ENCODE measurements at regions not wholly inside any gene's neighbourhood (a gene's known extent, or its start where the extent isn't known, plus 50 kb on each side); places are given as distances from the start of the nearest gene placed in this dataset.

DNA sequence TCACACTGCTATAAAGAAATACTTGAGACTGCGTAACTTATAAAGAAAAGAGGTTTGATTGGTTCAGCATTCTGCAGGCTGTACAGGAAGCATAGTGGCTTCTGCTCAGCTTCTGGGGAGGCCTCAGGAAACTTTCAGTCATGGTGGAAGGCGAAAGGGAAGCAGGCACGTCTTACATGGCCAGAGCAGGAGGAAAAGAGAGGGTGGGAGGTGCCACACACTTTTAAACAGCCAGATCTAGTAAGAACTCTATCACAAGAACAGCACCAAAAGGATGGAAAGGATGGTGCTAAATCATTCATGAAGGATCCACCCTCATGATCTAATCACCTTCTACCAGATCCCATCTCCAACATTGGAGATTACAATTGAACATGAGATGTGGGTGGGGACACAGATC, 145.5 kb upstream of the OSR1 start:
- TF ChIP-seq POLR2AphosphoS5 (IDR thresholded peaks at IDR 0.05; ENCODE audit: low read depth, low read length) (no peak), TAF1 (IDR thresholded peaks at IDR 0.05; ENCODE audit: borderline replicate concordance, insufficient read depth, low read length) (no peak), SIN3A (IDR thresholded peaks at IDR 0.05; ENCODE audit: borderline replicate concordance, insufficient read depth, low read length) (no peak), FOXP2 (optimal IDR thresholded peaks at IDR 0.05; ENCODE audit: borderline replicate concordance, extremely low read depth, extremely low read length, insufficient read depth) (no peak)
- TF ChIP-seq, protein P1, sequence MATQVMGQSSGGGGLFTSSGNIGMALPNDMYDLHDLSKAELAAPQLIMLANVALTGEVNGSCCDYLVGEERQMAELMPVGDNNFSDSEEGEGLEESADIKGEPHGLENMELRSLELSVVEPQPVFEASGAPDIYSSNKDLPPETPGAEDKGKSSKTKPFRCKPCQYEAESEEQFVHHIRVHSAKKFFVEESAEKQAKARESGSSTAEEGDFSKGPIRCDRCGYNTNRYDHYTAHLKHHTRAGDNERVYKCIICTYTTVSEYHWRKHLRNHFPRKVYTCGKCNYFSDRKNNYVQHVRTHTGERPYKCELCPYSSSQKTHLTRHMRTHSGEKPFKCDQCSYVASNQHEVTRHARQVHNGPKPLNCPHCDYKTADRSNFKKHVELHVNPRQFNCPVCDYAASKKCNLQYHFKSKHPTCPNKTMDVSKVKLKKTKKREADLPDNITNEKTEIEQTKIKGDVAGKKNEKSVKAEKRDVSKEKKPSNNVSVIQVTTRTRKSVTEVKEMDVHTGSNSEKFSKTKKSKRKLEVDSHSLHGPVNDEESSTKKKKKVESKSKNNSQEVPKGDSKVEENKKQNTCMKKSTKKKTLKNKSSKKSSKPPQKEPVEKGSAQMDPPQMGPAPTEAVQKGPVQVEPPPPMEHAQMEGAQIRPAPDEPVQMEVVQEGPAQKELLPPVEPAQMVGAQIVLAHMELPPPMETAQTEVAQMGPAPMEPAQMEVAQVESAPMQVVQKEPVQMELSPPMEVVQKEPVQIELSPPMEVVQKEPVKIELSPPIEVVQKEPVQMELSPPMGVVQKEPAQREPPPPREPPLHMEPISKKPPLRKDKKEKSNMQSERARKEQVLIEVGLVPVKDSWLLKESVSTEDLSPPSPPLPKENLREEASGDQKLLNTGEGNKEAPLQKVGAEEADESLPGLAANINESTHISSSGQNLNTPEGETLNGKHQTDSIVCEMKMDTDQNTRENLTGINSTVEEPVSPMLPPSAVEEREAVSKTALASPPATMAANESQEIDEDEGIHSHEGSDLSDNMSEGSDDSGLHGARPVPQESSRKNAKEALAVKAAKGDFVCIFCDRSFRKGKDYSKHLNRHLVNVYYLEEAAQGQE (IDR thresholded peaks at IDR 0.05; ENCODE audit: insufficient read depth in 1 of 2, low read depth in 2 of 2, low read length in 2 of 2) = no peak

DNA sequence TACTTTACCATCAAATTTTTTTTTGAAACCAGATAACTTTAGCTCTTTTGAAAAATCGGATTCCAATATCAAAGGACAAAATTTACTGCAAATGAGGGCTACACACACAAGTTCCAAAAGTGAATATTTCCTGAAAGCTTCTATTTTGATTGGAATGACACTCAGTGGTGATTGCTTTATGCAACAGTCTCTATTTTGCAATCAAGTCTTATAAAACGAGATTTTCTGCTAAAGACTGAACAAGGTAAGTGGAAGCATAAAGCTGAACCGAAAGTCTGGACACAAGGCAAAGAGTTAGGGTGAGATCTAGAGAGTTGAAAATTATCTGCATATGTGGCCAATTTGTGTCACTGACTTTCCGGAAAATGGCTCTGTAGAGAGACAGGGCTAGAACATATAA, 145.0 kb upstream of the OSR1 start:
- TF ChIP-seq SIN3A (IDR thresholded peaks at IDR 0.05; ENCODE audit: borderline replicate concordance, insufficient read depth, low read length) (no peak), POLR2AphosphoS5 (IDR thresholded peaks at IDR 0.05; ENCODE audit: low read depth, low read length) (no peak), FOXP2 (optimal IDR thresholded peaks at IDR 0.05; ENCODE audit: borderline replicate concordance, extremely low read depth, extremely low read length, insufficient read depth) (no peak), TAF1 (IDR thresholded peaks at IDR 0.05; ENCODE audit: borderline replicate concordance, insufficient read depth, low read length) (no peak)
- TF ChIP-seq, protein P1 (IDR thresholded peaks at IDR 0.05; ENCODE audit: insufficient read depth in 1 of 2, low read depth in 2 of 2, low read length in 2 of 2) = no peak

DNA sequence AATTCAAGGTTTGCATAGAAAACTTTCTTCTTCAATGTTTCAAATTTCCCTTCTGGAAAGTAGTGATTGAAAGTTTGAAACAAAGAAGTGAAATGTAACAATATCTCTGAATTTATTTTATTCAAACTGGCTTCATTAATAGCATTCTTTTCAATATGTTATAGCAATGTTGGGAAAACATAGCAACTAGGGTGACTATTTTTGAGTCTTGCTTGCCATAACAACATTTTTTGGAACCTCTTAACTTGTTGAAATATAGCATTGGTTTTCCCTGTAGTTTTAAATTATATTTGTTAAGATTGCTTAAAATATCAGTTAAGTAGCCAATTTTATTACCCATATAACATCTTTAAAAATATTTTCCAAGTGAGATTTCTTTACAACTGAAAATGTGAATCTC, 141.7 kb upstream of the OSR1 start:
- no peak for TF ChIP-seq POLR2AphosphoS5 (IDR thresholded peaks at IDR 0.05; ENCODE audit: low read depth, low read length)
- TF ChIP-seq, protein P1 (IDR thresholded peaks at IDR 0.05; ENCODE audit: insufficient read depth in 1 of 2, low read depth in 2 of 2, low read length in 2 of 2) = no peak
- TF ChIP-seq FOXP2 (optimal IDR thresholded peaks at IDR 0.05; ENCODE audit: borderline replicate concordance, extremely low read depth, extremely low read length, insufficient read depth) = no peak
- TF ChIP-seq TAF1 (IDR thresholded peaks at IDR 0.05; ENCODE audit: borderline replicate concordance, insufficient read depth, low read length) = no peak
- no peak for TF ChIP-seq SIN3A (IDR thresholded peaks at IDR 0.05; ENCODE audit: borderline replicate concordance, insufficient read depth, low read length)

DNA sequence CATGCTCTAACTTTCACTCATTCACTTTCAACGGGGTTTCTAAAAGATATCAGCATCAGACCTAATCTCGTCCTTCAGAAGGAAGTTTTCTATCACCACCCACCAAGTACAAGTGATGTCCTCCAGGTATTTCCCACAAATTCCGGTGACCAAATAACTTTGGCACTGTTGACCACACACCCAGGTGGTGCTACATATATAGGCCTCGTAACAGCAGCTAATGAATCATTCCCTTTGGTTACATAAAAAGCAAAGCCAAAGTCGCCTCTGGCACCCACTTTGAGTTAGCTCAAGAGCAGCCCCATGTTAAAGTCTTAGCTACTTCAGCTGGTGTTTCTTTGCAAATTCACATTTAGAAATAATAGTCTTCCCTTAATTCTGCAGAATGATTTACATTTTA, 138.2 kb upstream of the OSR1 start:
- no peak for TF ChIP-seq TAF1 (IDR thresholded peaks at IDR 0.05; ENCODE audit: borderline replicate concordance, insufficient read depth, low read length)
- TF ChIP-seq, protein P1 (IDR thresholded peaks at IDR 0.05; ENCODE audit: insufficient read depth in 1 of 2, low read depth in 2 of 2, low read length in 2 of 2) = no peak
- no peak for TF ChIP-seq POLR2AphosphoS5 (IDR thresholded peaks at IDR 0.05; ENCODE audit: low read depth, low read length)
- TF ChIP-seq FOXP2 (optimal IDR thresholded peaks at IDR 0.05; ENCODE audit: borderline replicate concordance, extremely low read depth, extremely low read length, insufficient read depth) = no peak
- TF ChIP-seq SIN3A (IDR thresholded peaks at IDR 0.05; ENCODE audit: borderline replicate concordance, insufficient read depth, low read length) = no peak

DNA sequence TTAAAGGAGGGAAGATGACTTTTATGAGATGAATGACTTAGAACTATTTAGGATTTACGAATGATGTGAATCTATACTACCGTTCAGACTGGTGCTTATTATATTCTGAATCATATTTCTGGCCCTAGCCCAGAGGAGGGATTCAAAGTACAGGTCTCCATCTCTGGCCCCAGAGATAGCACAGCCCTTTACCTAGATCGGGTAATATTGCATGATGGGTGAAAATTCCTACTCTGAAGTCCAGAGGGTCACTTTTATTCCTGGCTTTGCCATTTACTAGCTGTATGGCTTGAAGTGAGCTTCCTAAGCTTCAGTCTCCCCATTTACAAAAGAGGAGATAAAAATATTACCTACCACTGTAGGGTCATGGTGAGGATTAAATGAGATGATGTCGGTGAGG, 135.8 kb upstream of the OSR1 start:
- TF ChIP-seq FOXP2 (optimal IDR thresholded peaks at IDR 0.05; ENCODE audit: borderline replicate concordance, extremely low read depth, extremely low read length, insufficient read depth) = no peak
- TF ChIP-seq TAF1 (IDR thresholded peaks at IDR 0.05; ENCODE audit: borderline replicate concordance, insufficient read depth, low read length) = no peak
- TF ChIP-seq SIN3A (IDR thresholded peaks at IDR 0.05; ENCODE audit: borderline replicate concordance, insufficient read depth, low read length) = no peak
- no peak for TF ChIP-seq POLR2AphosphoS5 (IDR thresholded peaks at IDR 0.05; ENCODE audit: low read depth, low read length)
- TF ChIP-seq, protein P1 (IDR thresholded peaks at IDR 0.05; ENCODE audit: insufficient read depth in 1 of 2, low read depth in 2 of 2, low read length in 2 of 2) = no peak

Data from PFSK-1 (cell line).